ENCODE measurements at regions not wholly inside any gene's neighbourhood (a gene's known extent, or its start where the extent isn't known, plus 50 kb on each side); places are given as distances from the start of the nearest gene placed in this dataset.

DNA sequence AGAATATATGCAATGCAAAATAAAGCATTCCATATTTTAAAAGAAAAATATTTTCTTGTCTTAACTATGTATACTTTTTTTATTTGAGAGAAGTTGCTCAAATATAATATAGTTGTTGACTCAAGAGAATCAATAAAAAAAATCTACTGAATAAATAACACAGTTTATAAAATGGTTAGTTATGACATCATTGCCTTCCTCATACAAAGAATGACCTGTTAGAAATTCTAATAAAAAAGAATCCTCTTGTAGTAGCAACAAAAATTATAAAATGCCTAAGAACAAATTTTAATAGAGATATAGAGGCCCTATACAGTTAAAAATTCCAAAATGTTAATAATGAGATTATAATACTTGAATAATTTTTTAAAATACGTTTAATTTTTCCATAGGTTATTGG lies 96.5 kb upstream of the AHI1 start:
- TF ChIP-seq POLR2A (IDR thresholded peaks at IDR 0.05; ENCODE audit: extremely low read depth, insufficient read length) (no peak), MYC (IDR thresholded peaks at IDR 0.05; ENCODE audit: low read depth, low read length) (no peak)
- TF ChIP-seq, protein P1, sequence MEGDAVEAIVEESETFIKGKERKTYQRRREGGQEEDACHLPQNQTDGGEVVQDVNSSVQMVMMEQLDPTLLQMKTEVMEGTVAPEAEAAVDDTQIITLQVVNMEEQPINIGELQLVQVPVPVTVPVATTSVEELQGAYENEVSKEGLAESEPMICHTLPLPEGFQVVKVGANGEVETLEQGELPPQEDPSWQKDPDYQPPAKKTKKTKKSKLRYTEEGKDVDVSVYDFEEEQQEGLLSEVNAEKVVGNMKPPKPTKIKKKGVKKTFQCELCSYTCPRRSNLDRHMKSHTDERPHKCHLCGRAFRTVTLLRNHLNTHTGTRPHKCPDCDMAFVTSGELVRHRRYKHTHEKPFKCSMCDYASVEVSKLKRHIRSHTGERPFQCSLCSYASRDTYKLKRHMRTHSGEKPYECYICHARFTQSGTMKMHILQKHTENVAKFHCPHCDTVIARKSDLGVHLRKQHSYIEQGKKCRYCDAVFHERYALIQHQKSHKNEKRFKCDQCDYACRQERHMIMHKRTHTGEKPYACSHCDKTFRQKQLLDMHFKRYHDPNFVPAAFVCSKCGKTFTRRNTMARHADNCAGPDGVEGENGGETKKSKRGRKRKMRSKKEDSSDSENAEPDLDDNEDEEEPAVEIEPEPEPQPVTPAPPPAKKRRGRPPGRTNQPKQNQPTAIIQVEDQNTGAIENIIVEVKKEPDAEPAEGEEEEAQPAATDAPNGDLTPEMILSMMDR (IDR thresholded peaks at IDR 0.05; ENCODE audit: low read depth, low read length), result no peak
